Panc1 (cell line): ENCODE measurements at regions not wholly inside any gene's neighbourhood (a gene's known extent, or its start where the extent isn't known, plus 50 kb on each side); places are given as distances from the start of the nearest gene placed in this dataset.

Experiments
- ATAC-seq: fragments of 200-7000 bp; cut with Tn5 transposase; 2 replicates; pipeline ENCODE4 v1.9.1; 2020; ENCODE audit warnings: mild to moderate bottlenecking, moderate library complexity
- BruUV-seq: library from RNA; stranded (reverse); fragments of 400-500 nt; replicated peaks from 2 replicates; lab custom pipeline; 2021; lab: Mats Ljungman, UMichigan
- CTCF ChIA-PET: fragments of 300-600 bp; sonication (Branson Sonifier 250); formaldehyde crosslinking; loops from one replicate; lab custom pipeline; 2022; ENCODE audit warnings: antibody characterized with exemption; lab: Charles Lee
- POLR2A ChIA-PET: fragments of 300-600 bp; sonication (Branson Sonifier 250); formaldehyde crosslinking; loops from one replicate; lab custom pipeline; 2022; ENCODE audit warnings: antibody characterized with exemption; lab: Charles Lee
- DNase-seq: peaks from one replicate; pipeline ENCODE4 v3.0.0-alpha.2; 2010; ENCODE audit warnings: low read depth, low spot score
- H3K27ac ChIP-seq: 2 replicates; pipeline ENCODE4 v1.5.1; 2011; ENCODE audit warnings: mild to moderate bottlenecking, low read length, inconsistent platforms
- H3K27me3 ChIP-seq: fragments of 200-500 bp; sonication (Bioruptor generic); 2 replicates; pipeline ENCODE4 v1.6.0; 2014; ENCODE audit warnings: low read length, inconsistent platforms; ENCODE audit not compliant: control insufficient read depth, insufficient read depth
- H3K36me3 ChIP-seq: fragments of 200-500 bp; sonication (Bioruptor generic); 2 replicates; pipeline ENCODE4 v1.5.1; 2014; ENCODE audit warnings: inconsistent platforms, mild to moderate bottlenecking, low read length, moderate library complexity; ENCODE audit not compliant: control insufficient read depth, insufficient read depth
- H3K4me1 ChIP-seq: 2 replicates; pipeline ENCODE4 v1.5.1; 2011; ENCODE audit warnings: inconsistent platforms, mild to moderate bottlenecking, low read length, moderate library complexity; ENCODE audit not compliant: control insufficient read depth, insufficient read depth
- H3K4me3 ChIP-seq, 2 experiments: 2 replicates each; pipeline ENCODE4 v1.5.1; 2011 to 2012; ENCODE audit warnings: low read depth in 2 of 2, low read length in 2 of 2, mild to moderate bottlenecking in 2 of 2, inconsistent platforms in 1 of 2, moderate library complexity in 1 of 2
- H3K9me3 ChIP-seq: fragments of 200-500 bp; sonication (Bioruptor generic); 2 replicates; pipeline ENCODE4 v1.5.1; 2014; ENCODE audit warnings: low read depth, mild to moderate bottlenecking, inconsistent platforms, low read length, moderate library complexity; ENCODE audit not compliant: control insufficient read depth, insufficient read depth
- CTCF ChIP-seq: fragments of 450-650 bp; IDR thresholded peaks from 2 replicates; pipeline ENCODE4 v1.5.1; 2017; ENCODE audit warnings: mild to moderate bottlenecking
- POLR2AphosphoS5 ChIP-seq: IDR thresholded peaks from 2 replicates; pipeline ENCODE4 v1.6.1; 2012; ENCODE audit warnings: mild to moderate bottlenecking, low read depth, low read length, moderate library complexity
- REST ChIP-seq, 2 experiments: IDR thresholded peaks; 2 replicates each; pipeline ENCODE4 v1.6.1; 2011 to 2012; ENCODE audit warnings: low read depth in 2 of 2, control low read depth in 1 of 2, low read length in 1 of 2, mild to moderate bottlenecking in 1 of 2, moderate library complexity in 1 of 2; ENCODE audit not compliant: insufficient read depth in 1 of 2
- SIN3A ChIP-seq: IDR thresholded peaks from 2 replicates; pipeline ENCODE4 v1.6.1; 2012; ENCODE audit warnings: low read depth, mild to moderate bottlenecking, low read length, moderate library complexity, borderline replicate concordance; ENCODE audit not compliant: insufficient read depth
- TCF7L2 ChIP-seq: IDR thresholded peaks from 2 replicates; pipeline ENCODE4 v1.6.1; 2011; ENCODE audit warnings: mild to moderate bottlenecking, low read depth, low read length, inconsistent platforms
- in situ Hi-C: cut with HindIII; loops from 2 replicates; pipeline ENCODE4 v1.10.0; 2016; ENCODE audit warnings: low sequenced_read_pairs, low pct_unique_long_range_greater_than_20kb
- intact Hi-C: fragments of 100-400 bp; cut with micrococcal nuclease; formaldehyde crosslinking; loops from one replicate; pipeline ENCODE4 v1.10.0; 2022; ENCODE audit not compliant: unreplicated experiment

GRCh38 chr16:24477492-24477891 lies 61.9 kb upstream of the RBBP6 start:
- H3K4me1 ChIP-seq, result no peaks in the 10 kb centered on the region
- no peaks in the 10 kb centered on the region; the same call in 1 of the 2 replicates for H3K27me3 ChIP-seq
- in situ Hi-C loops (no loop called here), intact Hi-C loops (no loop called here)
- ChIA-PET CTCF (no interaction called here), POLR2A (no interaction called here)
- ATAC-seq (no peak), DNase-seq (no peak)
- H3K27ac ChIP-seq, result no peak overlapping the region
- H3K36me3 ChIP-seq, result no peaks in the 10 kb centered on the region
- H3K4me3 ChIP-seq, result no peak overlapping the region
- TF ChIP-seq SIN3A, result no peak
- no peak for TF ChIP-seq TCF7L2
- no peak for TF ChIP-seq REST (IDR thresholded peaks at IDR 0.05; ENCODE audit: insufficient read depth in 1 of 2, low read depth in 2 of 2, low read length in 1 of 2)
- BruUV-seq, result no TSS peak
- H3K9me3 ChIP-seq, result no peaks in the 10 kb centered on the region

GRCh38 chr16:24478401-24478800 lies 61.0 kb upstream of the RBBP6 start:
- CTCF ChIA-PET, result no interaction called here
- DNase-seq, result no peak

GRCh38 chr16:24482681-24483202 lies 56.6 kb upstream of the RBBP6 start:
- Histone ChIP-seq H3K27ac (no peak overlapping the region), H3K4me3 (no peak overlapping the region), H3K36me3 (no peaks in the 10 kb centered on the region), H3K4me1 (no peaks in the 10 kb centered on the region), H3K9me3 (no peaks in the 10 kb centered on the region), H3K27me3 (peaks cover 2% of the 10 kb centered on the region; the same call in 1 of the 2 replicates)
- no TSS peak for BruUV-seq
- ChIA-PET CTCF (interaction anchor here (1.1 kb wide), 1 partner anchor 412 kb away, joined by 3 read pairs; no protein-coding TSS in a partner anchor), POLR2A (interaction anchor here (0.6 kb wide), 1 partner anchor 64 kb away, joined by 3 read pairs; no protein-coding TSS in a partner anchor)
- ATAC-seq (no peak), DNase-seq (no peak)
- TF ChIP-seq POLR2AphosphoS5 (no peak), TCF7L2 (no peak), SIN3A (no peak), CTCF (no peak), REST (IDR thresholded peaks at IDR 0.05; ENCODE audit: insufficient read depth in 1 of 2, low read depth in 2 of 2, low read length in 1 of 2) (no peak)
- intact Hi-C loops, result no loop called here
- in situ Hi-C loops, result no loop called here

More at GRCh38 chr16:24478401-24478800, 61.0 kb upstream of the RBBP6 start:
- POLR2A ChIA-PET, result no interaction called here
- Histone ChIP-seq H3K27me3 (no peaks in the 10 kb centered on the region; the same call in 1 of the 2 replicates), H3K27ac (no peak overlapping the region), H3K9me3 (no peaks in the 10 kb centered on the region), H3K4me3 (no peak overlapping the region), H3K36me3 (no peaks in the 10 kb centered on the region), H3K4me1 (no peaks in the 10 kb centered on the region)
- in situ Hi-C loops, result no loop called here
- TF ChIP-seq SIN3A, result no peak
- ATAC-seq, result no peak
- intact Hi-C loops, result no loop called here
- no TSS peak for BruUV-seq
